Activated naive CD8-positive, alpha-beta T cell treated with anti-CD3 and anti-CD28 coated beads, Interleukin-2, amount 50 U/mL, for 24 hours (primary cell): ENCODE measurements at regions not wholly inside any gene's neighbourhood (a gene's known extent, or its start where the extent isn't known, plus 50 kb on each side); places are given as distances from the start of the nearest gene placed in this dataset.

Experiments used
- ATAC-seq: fragments of 150-1000 bp; cut with Tn5 transposase; one replicate; pipeline ENCODE4 v1.10.0; 2021
- DNase-seq: peaks from one replicate; pipeline ENCODE4 v3.0.0; 2021
- H3K27ac Mint-ChIP-seq: one replicate; pipeline ENCODE4 v1.8.0; 2021; ENCODE audit warnings: mild to moderate bottlenecking, mixed read lengths
- H3K27me3 Mint-ChIP-seq: one replicate; pipeline ENCODE4 v1.8.0; 2021; ENCODE audit warnings: mixed read lengths
- H3K36me3 Mint-ChIP-seq: one replicate; pipeline ENCODE4 v1.8.0; 2021; ENCODE audit warnings: low read depth, mixed read lengths
- H3K4me1 Mint-ChIP-seq: one replicate; pipeline ENCODE4 v1.8.0; 2021; ENCODE audit warnings: mixed read lengths
- H3K4me3 Mint-ChIP-seq: one replicate; pipeline ENCODE4 v1.8.0; 2021; ENCODE audit warnings: mild to moderate bottlenecking, moderate library complexity, mixed read lengths
- H3K9me3 Mint-ChIP-seq: one replicate; pipeline ENCODE4 v1.8.0; 2021; ENCODE audit warnings: mixed read lengths

GRCh38 chr14:34335968-34336367 lies 126.1 kb downstream of the SPTSSA start:
- Mint-ChIP-seq H3K27me3 (no peaks in the 10 kb centered on the region), H3K27ac (no peak overlapping the region), H3K4me3 (no peak overlapping the region), H3K4me1 (peaks cover 3% of the 10 kb centered on the region), H3K36me3 (no peaks in the 10 kb centered on the region), H3K9me3 (no peaks in the 10 kb centered on the region)
- no peak for ATAC-seq
- no peak for DNase-seq

- Mint-ChIP-seq H3K9me3 (no peaks in the 10 kb centered on the region), H3K4me1 (peaks cover 3% of the 10 kb centered on the region), H3K4me3 (no peak overlapping the region), H3K36me3 (no peaks in the 10 kb centered on the region), H3K27ac (no peak overlapping the region), H3K27me3 (no peaks in the 10 kb centered on the region)
- ATAC-seq (no peak), DNase-seq (no peak)
Measured at GRCh38 chr14:34334329-34334728, 127.7 kb downstream of the SPTSSA start.

- H3K36me3 Mint-ChIP-seq, result no peaks in the 10 kb centered on the region
- H3K4me1 Mint-ChIP-seq, result peaks cover 3% of the 10 kb centered on the region
- H3K4me3 Mint-ChIP-seq, result no peak overlapping the region
- ATAC-seq (peak; percentile 76), DNase-seq (peak; percentile 71)
- H3K9me3 Mint-ChIP-seq, result no peaks in the 10 kb centered on the region
- no peaks in the 10 kb centered on the region for H3K27me3 Mint-ChIP-seq
- H3K27ac Mint-ChIP-seq, result no peak overlapping the region
Measured at GRCh38 chr14:34331728-34332623, 130.1 kb downstream of the SPTSSA start.

GRCh38 chr14:34330846-34331245 lies 131.2 kb downstream of the SPTSSA start:
- no peak overlapping the region for H3K4me3 Mint-ChIP-seq
- H3K4me1 Mint-ChIP-seq, result peaks cover 3% of the 10 kb centered on the region
- no peaks in the 10 kb centered on the region for H3K9me3 Mint-ChIP-seq
- no peaks in the 10 kb centered on the region for H3K36me3 Mint-ChIP-seq
- no peak overlapping the region for H3K27ac Mint-ChIP-seq
- no peaks in the 10 kb centered on the region for H3K27me3 Mint-ChIP-seq
- DNase-seq (no peak), ATAC-seq (no peak)

GRCh38 chr14:34329301-34329700 lies 132.7 kb downstream of the SPTSSA start:
- Mint-ChIP-seq H3K36me3 (no peaks in the 10 kb centered on the region), H3K4me1 (peaks cover 5% of the 10 kb centered on the region), H3K9me3 (no peaks in the 10 kb centered on the region), H3K27me3 (no peaks in the 10 kb centered on the region), H3K4me3 (no peak overlapping the region), H3K27ac (no peak overlapping the region)
- DNase-seq, result no peak
- no peak for ATAC-seq

GRCh38 chr14:34328178-34328577 lies 133.9 kb downstream of the SPTSSA start:
- ATAC-seq (no peak), DNase-seq (no peak)
- H3K36me3 Mint-ChIP-seq, result no peaks in the 10 kb centered on the region
- no peak overlapping the region for H3K27ac Mint-ChIP-seq
- peaks cover 5% of the 10 kb centered on the region for H3K4me1 Mint-ChIP-seq
- peaks cover 1% of the 10 kb centered on the region for H3K27me3 Mint-ChIP-seq
- H3K9me3 Mint-ChIP-seq, result no peaks in the 10 kb centered on the region
- no peak overlapping the region for H3K4me3 Mint-ChIP-seq

- H3K36me3 Mint-ChIP-seq, result no peaks in the 10 kb centered on the region
- H3K4me3 Mint-ChIP-seq, result no peak overlapping the region
- peaks cover 2% of the 10 kb centered on the region for H3K4me1 Mint-ChIP-seq
- H3K9me3 Mint-ChIP-seq, result no peaks in the 10 kb centered on the region
- ATAC-seq (no peak), DNase-seq (no peak)
- H3K27ac Mint-ChIP-seq, result no peak overlapping the region
- peaks cover 1% of the 10 kb centered on the region for H3K27me3 Mint-ChIP-seq
Measured at GRCh38 chr14:34325493-34325892, 136.5 kb downstream of the SPTSSA start.

GRCh38 chr14:34324363-34324795 lies 137.7 kb downstream of the SPTSSA start:
- peaks cover 1% of the 10 kb centered on the region for H3K27me3 Mint-ChIP-seq
- H3K4me3 Mint-ChIP-seq, result no peak overlapping the region
- H3K27ac Mint-ChIP-seq, result no peak overlapping the region
- H3K36me3 Mint-ChIP-seq, result no peaks in the 10 kb centered on the region
- peaks cover 2% of the 10 kb centered on the region for H3K4me1 Mint-ChIP-seq
- no peaks in the 10 kb centered on the region for H3K9me3 Mint-ChIP-seq
- ATAC-seq (no peak), DNase-seq (peak; percentile 5)

GRCh38 chr14:34322940-34323418 lies 139.1 kb downstream of the SPTSSA start:
- Mint-ChIP-seq H3K4me1 (peaks cover 2% of the 10 kb centered on the region), H3K36me3 (no peaks in the 10 kb centered on the region), H3K27me3 (peaks cover 1% of the 10 kb centered on the region), H3K27ac (no peak overlapping the region), H3K4me3 (no peak overlapping the region), H3K9me3 (no peaks in the 10 kb centered on the region)
- ATAC-seq (peak; percentile 82), DNase-seq (peak; percentile 79)

- ATAC-seq, result no peak
- no peak for DNase-seq
- Mint-ChIP-seq H3K36me3 (no peaks in the 10 kb centered on the region), H3K27me3 (peaks cover 5% of the 10 kb centered on the region), H3K9me3 (no peaks in the 10 kb centered on the region), H3K4me1 (no peaks in the 10 kb centered on the region), H3K27ac (no peak overlapping the region), H3K4me3 (no peak overlapping the region)
Measured at GRCh38 chr14:34319140-34319539, 142.9 kb downstream of the SPTSSA start.

- Mint-ChIP-seq H3K27me3 (peaks cover 6% of the 10 kb centered on the region), H3K4me3 (no peak overlapping the region), H3K4me1 (no peaks in the 10 kb centered on the region), H3K27ac (no peak overlapping the region), H3K36me3 (no peaks in the 10 kb centered on the region), H3K9me3 (no peaks in the 10 kb centered on the region)
- ATAC-seq (no peak), DNase-seq (no peak)
Measured at GRCh38 chr14:34318014-34318413, 144.0 kb downstream of the SPTSSA start.

- DNase-seq, result no peak
- peaks cover 23% of the 10 kb centered on the region for H3K27me3 Mint-ChIP-seq
- H3K9me3 Mint-ChIP-seq, result peaks cover 4% of the 10 kb centered on the region
Measured at GRCh38 chr14:34310724-34311123, 151.3 kb downstream of the SPTSSA start.

GRCh38 chr14:34303811-34304210 lies 158.2 kb downstream of the SPTSSA start:
- Mint-ChIP-seq H3K4me3 (no peak overlapping the region), H3K4me1 (no peaks in the 10 kb centered on the region), H3K9me3 (no peaks in the 10 kb centered on the region), H3K27me3 (peaks cover 4% of the 10 kb centered on the region), H3K27ac (no peak overlapping the region), H3K36me3 (no peaks in the 10 kb centered on the region)
- ATAC-seq (no peak), DNase-seq (no peak)

More at GRCh38 chr14:34310724-34311123, 151.3 kb downstream of the SPTSSA start:
- H3K4me1 Mint-ChIP-seq, result no peaks in the 10 kb centered on the region
- no peak for ATAC-seq
- H3K27ac Mint-ChIP-seq, result no peak overlapping the region
- no peak overlapping the region for H3K4me3 Mint-ChIP-seq
- no peaks in the 10 kb centered on the region for H3K36me3 Mint-ChIP-seq

GRCh38 chr14:34302654-34303053 lies 159.4 kb downstream of the SPTSSA start:
- DNase-seq, result no peak
- H3K9me3 Mint-ChIP-seq, result no peaks in the 10 kb centered on the region
- no peak overlapping the region for H3K27ac Mint-ChIP-seq
- H3K27me3 Mint-ChIP-seq, result peaks cover 1% of the 10 kb centered on the region
- no peak overlapping the region for H3K4me3 Mint-ChIP-seq
- no peaks in the 10 kb centered on the region for H3K36me3 Mint-ChIP-seq
- no peaks in the 10 kb centered on the region for H3K4me1 Mint-ChIP-seq
- no peak for ATAC-seq

GRCh38 chr14:34300882-34301734 lies 160.9 kb downstream of the SPTSSA start:
- H3K9me3 Mint-ChIP-seq, result no peaks in the 10 kb centered on the region
- H3K4me3 Mint-ChIP-seq, result no peak overlapping the region
- H3K27me3 Mint-ChIP-seq, result peaks cover 1% of the 10 kb centered on the region
- no peaks in the 10 kb centered on the region for H3K4me1 Mint-ChIP-seq
- H3K36me3 Mint-ChIP-seq, result no peaks in the 10 kb centered on the region
- ATAC-seq (no peak), DNase-seq (no peak)
- no peak overlapping the region for H3K27ac Mint-ChIP-seq
